ENCODE measurements at regions not wholly inside any gene's neighbourhood (a gene's known extent, or its start where the extent isn't known, plus 50 kb on each side); places are given as distances from the start of the nearest gene placed in this dataset.
"Not testable (repeated sequence)": the region's sequence is repeated elsewhere in the genome, so short reads cannot be mapped to it uniquely, and the experiment has no call there.

GRCh38 chr14:87405563-87405962, 587.4 kb downstream of the GALC start:
- no peak for DNase-seq

GRCh38 chr14:87397499-87397898, 595.5 kb downstream of the GALC start:
- no peak for DNase-seq

- DNase-seq: no peak
Measured at GRCh38 chr14:87391066-87391465, 601.9 kb downstream of the GALC start.

GRCh38 chr14:87388946-87389345, 604.0 kb downstream of the GALC start:
- DNase-seq: no peak

GRCh38 chr14:87387806-87388205, 605.2 kb downstream of the GALC start:
- no peak for DNase-seq

- DNase-seq: no peak
Measured at GRCh38 chr14:87386524-87386923, 606.5 kb downstream of the GALC start.

GRCh38 chr14:87380054-87380453, 612.9 kb downstream of the GALC start:
- DNase-seq: no peak

GRCh38 chr14:87368751-87369150, 624.2 kb downstream of the GALC start:
- no peak for DNase-seq

GRCh38 chr14:87360246-87360645, 632.7 kb downstream of the GALC start:
- not testable (repeated sequence) for DNase-seq

GRCh38 chr14:87351007-87351406, 642.0 kb downstream of the GALC start:
- no peak for DNase-seq

GRCh38 chr14:87349921-87350320, 643.1 kb downstream of the GALC start:
- no peak for DNase-seq

GRCh38 chr14:87343652-87344051, 649.3 kb downstream of the GALC start:
- no peak for DNase-seq

- DNase-seq: no peak
Measured at GRCh38 chr14:87334997-87335685, 657.8 kb downstream of the GALC start.

- no peak for DNase-seq
Measured at GRCh38 chr14:87331991-87332390, 661.0 kb downstream of the GALC start.

- DNase-seq: no peak
Measured at GRCh38 chr14:87325741-87326140, 667.2 kb downstream of the GALC start.

- DNase-seq: no peak
Measured at GRCh38 chr14:87323191-87323590, 669.8 kb downstream of the GALC start.

GRCh38 chr14:87321548-87321947, 671.4 kb downstream of the GALC start:
- no peak for DNase-seq

- no peak for DNase-seq
Measured at GRCh38 chr14:87312894-87313205, 680.1 kb downstream of the GALC start.

- no peak for DNase-seq
Measured at GRCh38 chr14:87312169-87312893, 680.7 kb downstream of the GALC start.

GRCh38 chr14:87309557-87309956, 683.4 kb downstream of the GALC start:
- no peak for DNase-seq

GRCh38 chr14:87306409-87307168, 686.4 kb downstream of the GALC start:
- DNase-seq: no peak

- no peak for DNase-seq
Measured at GRCh38 chr14:87305345-87305744, 687.6 kb downstream of the GALC start.

GRCh38 chr14:87304404-87304803, 688.6 kb downstream of the GALC start:
- DNase-seq: no peak

- DNase-seq: no peak
Measured at GRCh38 chr14:87286826-87287225, 706.2 kb downstream of the GALC start.

All from hematopoietic multipotent progenitor cell treated with erythropoietin and hydrocortisone succinate and interleukin-3 and kit ligand, for 8 days (in vitro differentiated cells).